Colon (tissue), 2 donors: ENCODE measurements at regions not wholly inside any gene's neighbourhood (a gene's known extent, or its start where the extent isn't known, plus 50 kb on each side); places are given as distances from the start of the nearest gene placed in this dataset.
A peak's percentile ranks its signal among the peaks of the same experiment; 100 is the strongest.
"Not testable (repeated sequence)": the region's sequence is repeated elsewhere in the genome, so short reads cannot be mapped to it uniquely, and the experiment has no call there.

ENCODE experiments used
- FAIRE-seq: peaks from 2 replicates; lab custom pipeline; 2012; peaks lifted over from hg19 to GRCh38; lab: Jason Lieb, UNC
- donor health status: control.
- donor health status: control.

DNA sequence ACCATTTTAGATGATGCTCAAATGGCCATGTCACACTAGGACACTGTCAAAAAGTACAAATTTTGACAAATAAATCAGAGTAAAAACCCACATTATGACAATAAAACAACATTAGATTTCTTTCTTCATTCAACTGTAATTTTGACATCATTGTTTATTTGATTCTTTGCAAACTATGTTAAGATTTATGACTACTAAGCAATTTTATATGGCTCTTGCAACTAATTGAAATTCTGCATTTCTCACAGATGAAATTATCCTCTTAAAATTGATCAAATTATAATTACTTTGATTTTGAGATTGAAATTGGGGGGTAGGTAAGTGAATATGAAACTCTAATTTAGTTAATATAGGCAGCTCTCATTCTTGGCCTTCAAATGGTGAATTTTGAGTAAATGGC, 59.8 kb downstream of the ATOH1 start:
- FAIRE-seq = no peak

DNA sequence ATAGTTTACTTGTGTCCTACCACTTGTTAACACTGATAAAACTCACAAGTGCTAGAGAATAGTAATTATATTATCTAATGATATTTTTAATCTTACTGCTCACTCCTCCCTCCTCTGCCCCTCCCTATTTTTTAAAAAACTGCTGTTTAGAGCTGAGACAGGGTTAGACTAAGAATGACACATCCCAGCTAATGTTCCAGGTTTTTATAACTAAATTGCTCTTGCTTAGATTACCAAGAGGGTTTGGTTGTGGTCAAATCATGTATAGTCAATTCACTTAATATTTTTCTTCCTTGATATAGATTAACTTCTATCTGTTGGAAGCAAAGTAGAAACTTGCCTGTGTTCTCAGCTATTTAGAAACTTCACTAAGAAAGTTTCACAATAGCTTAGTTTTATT, 60.2 kb downstream of the ATOH1 start:
- peak; percentile 71 for FAIRE-seq

DNA sequence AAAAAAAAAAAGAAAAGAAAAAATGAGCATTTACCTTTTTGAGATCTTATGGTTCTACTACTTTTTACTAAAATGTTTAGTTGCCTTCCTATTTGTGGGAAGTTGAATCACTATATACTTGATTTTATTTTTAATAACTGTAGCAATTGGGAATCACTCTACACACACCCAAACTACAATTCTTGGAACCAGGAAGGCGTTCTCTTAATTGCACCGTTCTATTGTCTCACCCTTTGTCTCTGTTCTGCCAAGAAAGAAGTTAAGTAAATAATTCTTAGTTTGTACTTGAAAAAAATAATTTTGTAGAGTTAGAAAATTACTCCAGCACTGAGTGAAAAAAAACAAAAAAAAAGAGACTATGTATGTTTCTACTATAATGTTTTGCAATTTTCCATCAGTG, 62.7 kb downstream of the ATOH1 start:
- FAIRE-seq = no peak

DNA sequence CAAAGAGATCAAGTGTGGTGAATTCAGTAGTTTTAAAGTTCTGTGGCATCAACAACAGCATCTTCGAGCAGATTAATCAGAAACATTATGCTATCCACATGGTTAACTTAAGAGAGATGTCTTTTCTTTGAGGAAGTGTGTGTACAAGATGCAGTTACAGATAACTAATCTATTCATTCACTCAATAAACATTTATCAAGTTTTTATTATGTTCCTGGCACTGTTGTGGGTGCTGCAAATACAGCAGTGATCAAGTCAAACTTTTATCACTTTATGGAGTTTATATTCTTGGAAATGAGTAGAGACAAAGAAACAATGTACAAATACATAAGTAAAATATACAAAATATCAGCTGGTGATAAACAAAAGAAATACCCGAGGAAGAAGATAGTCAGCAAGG, 66.4 kb downstream of the ATOH1 start:
- no peak for FAIRE-seq

DNA sequence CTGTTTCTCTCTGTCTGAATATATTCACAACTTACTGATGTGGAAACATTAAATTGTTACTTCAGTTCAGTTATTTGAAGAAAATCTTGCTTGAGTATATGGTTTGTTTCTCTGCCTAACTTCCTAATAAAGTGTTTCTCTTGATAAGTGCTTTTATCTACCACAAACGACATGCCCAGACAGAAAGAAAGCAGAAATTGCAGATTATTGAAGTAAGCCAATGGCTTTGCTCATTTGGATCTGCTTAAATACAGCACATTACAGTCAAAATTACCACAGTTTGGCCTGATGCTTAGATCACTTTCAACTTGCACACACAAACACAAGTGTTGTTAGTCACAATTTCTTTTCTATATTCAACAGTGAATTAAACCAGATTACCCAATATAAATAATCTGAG, 68.0 kb downstream of the ATOH1 start:
- no peak for FAIRE-seq

DNA sequence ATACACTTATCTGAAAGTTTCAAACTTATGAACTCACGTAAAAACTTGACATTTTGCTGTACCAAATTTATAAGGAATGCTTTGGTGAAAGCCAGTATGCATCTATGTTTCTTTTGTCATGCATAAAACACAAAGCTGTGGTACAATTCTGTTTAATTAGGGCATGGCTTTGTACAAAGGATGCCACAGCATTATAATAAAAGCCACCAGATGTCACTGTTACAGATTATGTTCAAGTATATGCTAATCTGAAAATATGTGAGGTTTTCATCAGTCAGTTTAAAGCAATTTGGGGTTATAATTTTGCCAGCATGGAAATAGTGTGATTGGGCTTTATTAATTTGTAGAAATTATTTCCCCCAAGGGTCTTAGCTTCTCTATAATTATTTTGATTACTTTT, 69.0 kb downstream of the ATOH1 start:
- no peak for FAIRE-seq

DNA sequence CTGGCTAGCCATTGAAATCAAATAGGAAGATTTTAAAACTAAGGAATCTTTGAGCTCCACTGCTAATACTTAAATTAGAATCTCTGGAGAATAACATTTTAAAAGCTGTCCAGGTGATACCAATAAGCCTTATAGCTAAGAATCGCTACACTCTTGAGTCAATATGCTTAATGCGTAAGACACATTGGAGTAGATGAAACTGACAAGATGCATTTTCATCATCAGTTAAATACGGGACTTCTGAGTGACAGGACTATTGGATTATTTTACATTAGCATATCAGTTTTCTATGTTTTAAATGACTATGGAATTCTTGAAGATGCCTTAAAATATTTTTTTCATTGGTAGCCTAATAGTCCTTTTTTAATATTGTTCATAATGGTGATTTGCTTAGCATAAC, 80.2 kb downstream of the ATOH1 start:
- no peak for FAIRE-seq

DNA sequence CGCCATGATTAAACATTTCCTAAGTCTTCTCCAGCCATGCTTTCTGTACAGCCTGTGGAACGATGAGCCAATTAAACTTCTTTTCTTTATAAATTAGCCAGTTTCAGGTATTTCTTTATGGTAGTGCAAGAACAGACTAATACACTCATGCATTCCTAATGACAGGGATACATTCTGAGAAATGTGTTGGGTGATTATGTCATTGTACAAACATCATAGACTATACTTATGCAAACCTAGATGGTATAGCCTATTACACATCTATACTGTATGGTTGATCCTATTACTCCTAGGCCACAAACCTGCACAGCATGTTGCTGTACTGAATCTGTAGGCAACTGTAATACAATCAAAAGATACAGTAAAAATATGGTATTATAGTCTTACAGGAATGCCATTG, 83.1 kb downstream of the ATOH1 start:
- no peak for FAIRE-seq

DNA sequence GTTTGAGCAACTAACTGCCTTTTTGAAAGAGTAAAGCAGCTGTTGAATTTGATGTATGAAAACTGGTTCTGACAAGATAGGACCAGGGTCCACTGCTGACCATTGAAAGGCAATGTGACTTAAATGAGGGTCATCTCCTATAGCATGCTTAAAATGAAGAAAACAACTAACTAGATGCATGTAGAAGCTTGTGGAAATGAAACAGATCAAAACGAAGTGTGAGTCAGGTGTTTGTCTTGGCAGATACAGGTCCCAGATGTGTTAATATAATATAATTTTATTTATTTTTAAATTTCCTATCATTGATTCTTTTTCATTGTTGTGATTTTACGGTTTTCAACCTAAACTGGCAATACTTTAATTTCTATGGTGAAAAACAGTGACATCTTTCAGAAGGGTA, 83.6 kb downstream of the ATOH1 start:
- no peak for FAIRE-seq

DNA sequence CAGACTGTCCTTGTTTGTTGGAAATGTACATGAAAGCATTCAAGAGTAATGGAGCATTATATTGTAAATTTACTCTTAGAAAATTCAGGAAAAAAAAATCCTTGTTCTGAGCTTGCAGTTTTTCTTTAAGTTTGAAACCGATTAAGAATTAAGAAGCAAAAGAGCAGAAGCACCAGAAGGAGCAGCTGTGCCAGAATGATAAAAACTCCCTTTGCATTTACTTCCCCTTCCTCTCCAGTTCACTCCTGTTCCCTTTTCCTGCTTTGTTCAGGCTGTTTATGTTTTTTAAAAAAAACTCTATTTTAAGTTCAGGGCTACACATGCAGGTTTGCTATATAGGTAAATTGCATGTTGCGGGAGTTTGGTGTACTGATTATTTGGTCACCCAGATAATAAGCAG, 90.3 kb downstream of the ATOH1 start:
- FAIRE-seq = no peak

DNA sequence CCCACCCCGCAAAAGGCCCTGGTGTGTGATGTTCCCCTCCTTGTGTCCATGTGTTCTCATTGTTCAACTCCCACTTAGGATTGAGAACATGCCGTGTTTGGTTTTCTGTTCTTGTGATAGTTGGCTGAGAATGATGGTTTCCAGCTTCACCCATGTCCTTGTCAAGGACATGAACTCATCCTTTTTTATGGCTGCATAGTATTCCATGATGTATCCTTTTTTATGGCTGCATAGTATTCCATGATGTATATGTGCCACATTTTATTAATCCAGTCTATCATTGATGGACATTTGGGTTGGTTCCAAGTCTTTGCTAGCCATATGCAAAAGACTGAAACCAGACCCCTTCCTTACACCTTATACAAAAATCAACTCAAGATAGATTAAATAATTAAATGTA, 95.0 kb downstream of the ATOH1 start:
- FAIRE-seq = not testable (repeated sequence)

DNA sequence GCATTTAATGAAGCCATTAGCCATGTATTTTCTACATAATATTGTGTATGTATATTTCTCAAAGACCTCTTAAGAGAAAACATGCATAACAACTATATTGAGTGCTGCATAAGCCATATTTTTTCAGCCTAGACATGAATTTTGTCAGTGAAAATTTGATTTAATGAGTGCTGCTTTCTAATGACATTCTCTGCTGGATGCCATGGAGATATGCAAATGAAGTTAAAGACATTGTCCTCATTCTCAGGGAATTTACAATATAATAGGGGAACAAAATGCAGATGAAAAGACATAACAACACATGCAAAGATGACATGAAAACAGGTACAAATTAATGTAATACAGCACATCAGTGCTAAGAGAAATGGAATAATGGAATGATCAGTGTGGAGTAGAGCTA, 118.7 kb downstream of the ATOH1 start:
- FAIRE-seq = no peak

DNA sequence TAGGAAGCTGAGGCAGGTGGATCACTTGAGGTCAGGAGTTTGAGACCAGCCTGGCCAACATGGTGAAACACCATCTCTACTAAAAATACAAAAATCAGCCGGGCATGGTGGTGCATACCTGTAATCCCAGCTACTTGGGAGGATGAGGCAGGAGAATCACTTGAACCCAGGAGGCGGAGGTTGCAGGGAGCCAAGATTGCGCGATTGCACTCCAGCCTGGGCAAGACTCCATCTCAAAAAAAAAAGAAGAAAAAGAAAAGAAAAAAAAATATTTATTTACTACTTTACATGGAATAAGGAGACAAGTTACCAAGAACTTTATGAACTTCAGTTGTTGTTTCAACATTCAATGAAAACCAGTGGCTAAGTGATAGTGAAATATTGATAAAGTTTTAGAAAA, 121.7 kb downstream of the ATOH1 start:
- FAIRE-seq = not testable (repeated sequence)

DNA sequence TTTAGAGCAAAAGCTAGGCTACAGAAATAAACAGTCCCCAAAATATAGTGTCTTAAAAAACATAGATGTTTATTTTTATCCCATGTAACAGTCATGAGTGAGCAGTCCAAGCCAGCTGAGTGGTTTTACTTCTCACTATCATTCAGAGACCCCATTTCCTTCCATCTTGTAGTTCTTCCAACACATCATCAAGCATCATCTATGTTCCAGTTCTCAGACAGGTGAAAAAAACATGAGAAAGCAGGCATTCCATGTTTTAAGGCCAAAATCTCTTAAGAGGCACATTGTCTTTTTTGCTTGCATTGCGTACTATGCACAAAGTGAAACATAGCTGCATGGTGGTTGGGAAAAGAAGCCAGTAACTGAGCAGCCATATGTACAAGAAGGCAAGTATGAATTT, 128.6 kb downstream of the ATOH1 start:
- no peak for FAIRE-seq

DNA sequence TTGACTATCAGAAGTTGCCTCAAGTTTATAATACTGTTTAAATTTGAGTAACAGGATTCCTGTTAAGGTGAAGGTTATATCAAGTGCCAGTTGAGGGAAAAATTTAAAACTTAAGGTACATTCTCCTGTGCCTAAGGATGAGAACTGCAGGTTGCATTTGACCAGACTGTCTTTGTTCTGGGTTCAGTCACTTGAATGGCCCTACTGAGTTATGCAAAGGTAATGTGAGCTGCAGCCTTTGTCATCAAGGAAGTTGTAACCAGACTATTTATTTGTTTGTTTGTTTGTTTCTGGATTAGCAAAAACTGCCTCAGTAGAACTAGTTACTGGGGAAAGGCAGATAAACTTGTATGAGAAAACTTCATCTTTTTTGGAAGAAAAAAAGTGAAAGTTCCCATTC, 131.9 kb downstream of the ATOH1 start:
- no peak for FAIRE-seq

DNA sequence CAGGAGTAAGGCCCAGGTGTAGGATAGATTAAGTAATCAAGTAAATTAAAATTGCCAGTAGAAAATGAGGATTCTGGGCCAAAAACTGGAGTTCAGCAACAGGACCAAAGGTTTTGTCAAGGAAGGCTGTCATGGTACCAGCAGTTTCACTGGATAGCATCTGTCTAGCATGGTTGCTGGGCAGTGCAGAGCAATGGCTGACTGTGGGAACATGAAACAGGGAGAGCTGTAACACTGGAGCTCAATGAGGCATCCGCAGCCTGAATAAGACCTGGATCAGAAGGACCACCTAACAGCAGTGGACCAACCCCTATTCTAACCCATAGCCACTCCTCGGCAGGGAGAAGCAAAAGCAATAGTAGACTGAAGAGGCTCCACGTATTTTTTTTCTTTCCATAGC, 132.4 kb downstream of the ATOH1 start:
- no peak for FAIRE-seq

DNA sequence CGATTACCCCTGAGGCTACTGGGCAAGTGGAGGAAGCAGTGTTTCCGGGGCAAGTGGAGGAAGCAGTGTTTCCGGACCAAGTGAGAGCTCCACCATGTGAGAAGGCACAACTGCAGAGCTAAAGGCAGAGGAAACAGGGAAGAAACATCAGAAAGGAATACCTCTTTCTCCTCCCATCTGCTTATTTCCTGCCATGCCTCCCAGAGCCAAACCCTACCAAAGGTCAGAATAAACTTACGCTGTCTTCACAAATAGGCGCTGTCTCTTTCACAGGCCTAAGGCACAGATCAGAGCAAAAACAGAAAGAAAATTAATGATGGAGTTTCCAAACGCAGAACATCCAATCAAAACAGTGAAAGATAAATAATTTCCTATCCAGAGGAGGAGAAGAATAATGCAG, 153.0 kb downstream of the ATOH1 start:
- FAIRE-seq = no peak

DNA sequence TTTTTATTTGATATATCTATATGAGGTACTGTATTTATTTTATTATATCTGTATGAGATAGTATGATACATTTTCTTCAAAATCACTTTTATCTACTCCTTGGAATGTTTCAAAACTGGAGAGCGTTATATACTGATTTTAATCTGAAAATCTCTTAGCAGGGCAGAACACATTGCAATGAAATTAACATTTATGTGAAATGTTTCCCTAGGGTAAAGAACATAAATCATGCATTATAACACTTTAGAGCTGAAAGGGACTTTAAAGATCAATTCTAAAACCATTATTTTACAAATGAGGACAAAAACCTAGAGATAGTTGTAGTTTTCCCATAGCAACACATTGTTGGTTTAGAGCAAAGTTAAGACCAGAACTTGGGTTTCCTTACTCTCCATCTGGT, 153.7 kb downstream of the ATOH1 start:
- no peak for FAIRE-seq

DNA sequence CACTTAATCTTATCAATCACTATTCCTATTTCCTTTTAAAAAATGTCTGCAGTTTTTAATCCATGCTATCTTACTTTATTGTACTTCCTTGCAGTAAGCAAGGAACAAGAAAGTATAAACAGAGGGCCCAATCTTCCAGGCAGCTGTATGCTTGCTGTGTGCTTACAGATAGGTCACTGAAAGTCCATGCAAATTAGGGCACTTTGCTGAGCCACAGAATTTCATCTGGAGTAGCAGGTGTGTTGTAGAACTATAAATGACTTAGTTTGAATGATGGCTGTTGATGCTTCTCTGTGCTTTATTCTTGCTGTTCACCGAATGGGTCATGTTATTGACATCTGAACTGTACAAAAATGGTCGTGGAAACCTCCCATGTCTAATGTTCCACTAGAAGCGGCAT, 154.6 kb downstream of the ATOH1 start:
- no peak for FAIRE-seq

DNA sequence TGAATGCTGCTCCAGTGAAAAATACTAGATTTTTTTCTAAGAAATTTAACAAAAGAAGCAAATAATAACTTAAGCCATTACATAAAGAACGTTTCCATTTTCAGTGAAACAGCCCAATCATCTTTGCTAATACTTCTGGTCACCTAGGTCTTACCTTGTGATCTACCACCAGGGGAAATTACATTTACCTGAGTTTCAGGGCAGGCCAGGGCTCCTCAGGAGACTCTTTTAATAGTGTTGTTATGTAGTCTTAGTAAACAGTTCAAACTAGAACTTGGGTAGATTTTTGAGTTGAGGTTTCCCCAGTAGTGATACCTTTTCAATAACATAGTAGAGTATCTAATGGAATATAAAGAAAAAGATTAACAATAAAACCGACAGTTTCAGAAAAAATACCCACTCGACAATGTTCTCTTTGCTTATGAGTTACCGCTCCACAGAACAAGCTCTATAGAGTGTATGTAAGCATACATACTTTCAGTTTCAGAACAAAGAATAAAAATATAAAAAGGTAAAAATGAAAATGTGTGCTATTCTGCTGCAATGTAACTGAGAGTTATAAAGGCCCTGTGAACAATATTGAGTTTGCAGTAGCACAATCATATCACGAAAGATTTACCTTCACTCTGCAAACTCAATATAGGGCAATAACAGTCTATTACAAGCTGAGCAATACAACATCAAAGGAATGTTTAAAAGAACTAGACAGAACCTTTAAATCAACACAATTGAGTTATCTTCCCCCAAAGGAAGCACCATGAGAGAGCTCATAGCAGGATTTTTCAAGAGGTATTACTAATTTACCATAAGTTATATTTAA, 165.8 kb downstream of the ATOH1 start:
- no peak for FAIRE-seq

DNA sequence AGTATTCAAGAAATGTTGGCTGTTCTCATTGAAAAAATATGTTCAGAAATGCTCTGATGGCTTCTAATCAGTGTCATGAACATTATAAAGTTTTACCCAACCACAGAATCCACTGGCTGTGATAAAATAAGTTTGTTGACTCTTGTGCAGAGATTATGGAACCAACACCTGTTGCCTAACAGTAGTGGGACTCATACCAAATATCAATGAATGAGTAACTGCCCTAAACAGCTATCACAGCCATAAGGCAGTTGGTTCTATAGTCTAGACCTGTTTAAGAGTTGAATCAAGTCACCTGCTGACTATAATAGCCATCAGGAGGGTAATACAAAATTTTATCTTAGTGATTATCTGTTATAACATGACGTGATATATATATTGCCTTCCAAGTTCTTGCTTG, 168.3 kb downstream of the ATOH1 start:
- FAIRE-seq = no peak

DNA sequence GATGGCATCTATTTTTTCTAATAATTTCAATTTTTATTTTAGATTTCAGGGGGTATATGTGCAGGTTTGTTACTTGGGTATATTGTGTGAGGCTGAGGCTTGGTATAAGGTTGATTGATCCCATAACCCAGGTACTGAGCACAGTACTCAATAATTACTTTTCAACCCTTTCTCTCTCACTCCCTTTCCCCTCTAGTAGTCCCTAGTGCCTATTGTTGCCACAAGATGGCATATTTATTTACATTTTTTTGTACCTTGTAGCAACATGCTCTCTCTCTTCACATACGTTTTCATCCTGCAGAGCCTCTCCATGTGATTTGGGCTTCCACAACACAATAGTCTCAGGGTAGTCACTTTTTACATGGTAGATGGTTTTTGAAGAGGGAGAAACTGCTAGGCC, 172.0 kb downstream of the ATOH1 start:
- no peak for FAIRE-seq

DNA sequence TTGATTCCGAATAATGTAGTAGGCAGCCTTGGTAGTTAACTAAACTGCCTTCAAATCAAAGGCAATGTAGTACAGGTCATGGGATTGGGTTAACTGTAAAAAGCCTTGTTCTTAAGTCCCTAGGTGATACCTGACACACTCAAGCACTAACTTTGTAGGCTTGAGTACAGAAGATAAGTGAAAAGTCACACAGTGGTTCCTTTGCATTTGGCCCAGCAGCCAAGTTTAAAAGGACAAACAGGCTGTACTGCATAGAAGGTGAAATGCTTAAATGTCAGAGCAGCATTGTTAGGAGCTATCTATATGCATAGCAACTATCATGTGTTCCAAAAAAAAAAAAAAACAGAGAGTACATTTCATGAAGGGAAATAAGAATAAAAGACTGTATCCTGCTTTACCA, 178.4 kb downstream of the ATOH1 start:
- no peak for FAIRE-seq

DNA sequence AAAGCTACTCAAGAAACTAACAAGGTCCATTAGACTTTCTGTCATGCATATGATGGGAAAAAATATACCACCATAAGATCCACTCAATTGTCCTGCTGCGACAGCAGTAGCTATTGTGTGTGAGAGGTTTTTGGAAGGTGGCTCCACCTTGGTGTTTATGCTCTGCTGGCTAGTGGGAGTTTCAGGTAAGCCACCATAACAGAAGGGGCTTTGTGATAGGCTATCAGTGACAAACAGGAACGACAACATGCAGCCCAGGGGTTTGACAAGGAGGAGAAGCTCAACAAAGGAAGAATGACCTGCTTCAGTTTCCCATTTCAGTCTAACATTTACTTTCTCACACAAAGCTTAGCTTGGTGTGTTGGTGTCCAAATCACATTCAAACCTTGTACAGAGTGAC, 182.6 kb downstream of the ATOH1 start:
- no peak for FAIRE-seq
